Keratinocyte (primary cell): ENCODE measurements at regions not wholly inside any gene's neighbourhood (a gene's known extent, or its start where the extent isn't known, plus 50 kb on each side); places are given as distances from the start of the nearest gene placed in this dataset.

ENCODE experiments used
- EZH2 ChIP-seq: IDR thresholded peaks from one replicate; pipeline ENCODE4 v1.6.1; 2012; ENCODE audit warnings: inconsistent platforms, mild to moderate bottlenecking, low read length, moderate library complexity
- TF ChIP-seq, protein P1 (sequence below), 3 experiments: IDR thresholded peaks in 1 of 3; conservative IDR thresholded peaks in 1 of 3; optimal IDR thresholded peaks in 1 of 3; 2 replicates in 2 of 3; 3 replicates in 1 of 3; pipeline versions ENCODE3 to v1.5.1; 2011; ENCODE audit warnings: low read length in 3 of 3, mild to moderate bottlenecking in 3 of 3, moderate library complexity in 2 of 3, control low read depth in 1 of 3, inconsistent platforms in 1 of 3; ENCODE audit not compliant: insufficient read depth in 2 of 3; ENCODE audit errors: extremely low read depth in 1 of 3

DNA sequence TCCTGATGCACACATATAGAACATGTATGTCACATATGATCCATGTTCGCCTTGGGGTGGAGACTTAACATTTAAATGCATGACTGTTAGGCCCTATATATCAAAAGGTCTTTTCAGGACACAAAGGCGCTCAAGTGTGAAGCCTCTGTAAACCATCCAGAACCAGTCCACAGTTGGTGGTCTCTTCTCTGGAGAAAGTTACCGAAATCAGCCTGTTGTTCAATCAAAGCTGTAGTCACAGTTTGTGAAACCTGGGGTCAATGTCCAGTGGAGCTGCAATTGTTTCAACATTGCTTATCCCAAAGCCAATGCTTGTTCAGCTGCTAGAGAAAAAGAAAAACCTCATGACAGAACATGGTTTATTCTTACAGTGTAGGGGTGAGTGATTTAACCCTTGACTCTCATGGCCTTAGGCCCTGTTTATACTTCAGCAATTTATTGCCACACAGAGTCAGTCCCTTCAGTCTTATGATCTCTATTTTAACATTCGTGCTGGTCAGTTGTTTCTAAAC lies 193.6 kb upstream of the CST7 start:
- TF ChIP-seq, protein P1, sequence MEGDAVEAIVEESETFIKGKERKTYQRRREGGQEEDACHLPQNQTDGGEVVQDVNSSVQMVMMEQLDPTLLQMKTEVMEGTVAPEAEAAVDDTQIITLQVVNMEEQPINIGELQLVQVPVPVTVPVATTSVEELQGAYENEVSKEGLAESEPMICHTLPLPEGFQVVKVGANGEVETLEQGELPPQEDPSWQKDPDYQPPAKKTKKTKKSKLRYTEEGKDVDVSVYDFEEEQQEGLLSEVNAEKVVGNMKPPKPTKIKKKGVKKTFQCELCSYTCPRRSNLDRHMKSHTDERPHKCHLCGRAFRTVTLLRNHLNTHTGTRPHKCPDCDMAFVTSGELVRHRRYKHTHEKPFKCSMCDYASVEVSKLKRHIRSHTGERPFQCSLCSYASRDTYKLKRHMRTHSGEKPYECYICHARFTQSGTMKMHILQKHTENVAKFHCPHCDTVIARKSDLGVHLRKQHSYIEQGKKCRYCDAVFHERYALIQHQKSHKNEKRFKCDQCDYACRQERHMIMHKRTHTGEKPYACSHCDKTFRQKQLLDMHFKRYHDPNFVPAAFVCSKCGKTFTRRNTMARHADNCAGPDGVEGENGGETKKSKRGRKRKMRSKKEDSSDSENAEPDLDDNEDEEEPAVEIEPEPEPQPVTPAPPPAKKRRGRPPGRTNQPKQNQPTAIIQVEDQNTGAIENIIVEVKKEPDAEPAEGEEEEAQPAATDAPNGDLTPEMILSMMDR (optimal IDR thresholded peaks at IDR 0.05 in 1 of 3, IDR thresholded peaks at IDR 0.05 in 1 of 3, conservative IDR thresholded peaks at IDR 0.05 in 1 of 3; ENCODE audit: extremely low read depth in 1 of 3, insufficient read depth in 2 of 3, low read length in 3 of 3), result no peak
- no peak for TF ChIP-seq EZH2
